HEK293 (cell line): ENCODE measurements at regions not wholly inside any gene's neighbourhood (a gene's known extent, or its start where the extent isn't known, plus 50 kb on each side); places are given as distances from the start of the nearest gene placed in this dataset.

ENCODE experiments used
- BCL11B ChIP-seq: fragments of 450-650 bp; formaldehyde crosslinking; IDR thresholded peaks from 2 replicates; pipeline ENCODE4 v1.5.1; 2016; ENCODE audit warnings: low read depth, missing biosample characterization, missing genetic modification characterization
- GLIS1 ChIP-seq: fragments of 450-650 bp; formaldehyde crosslinking; IDR thresholded peaks from 2 replicates; pipeline ENCODE4 v1.5.1; 2016; ENCODE audit warnings: missing biosample characterization, missing genetic modification characterization
- RBAK ChIP-seq: fragments of 450-650 bp; formaldehyde crosslinking; IDR thresholded peaks from 2 replicates; pipeline ENCODE4 v1.5.1; 2016; ENCODE audit warnings: missing biosample characterization, missing genetic modification characterization
- REPIN1 ChIP-seq: fragments of 450-650 bp; formaldehyde crosslinking; IDR thresholded peaks from 2 replicates; pipeline ENCODE4 v1.5.1; 2017; ENCODE audit warnings: missing biosample characterization, missing genetic modification characterization, low read depth
- TRIM28 ChIP-seq: IDR thresholded peaks from 2 replicates; pipeline ENCODE4 v1.6.1; 2011; ENCODE audit warnings: low read length, control low read depth, borderline replicate concordance
- ZBTB48 ChIP-seq: fragments of 450-650 bp; formaldehyde crosslinking; IDR thresholded peaks from 2 replicates; pipeline ENCODE4 v1.5.1; 2016; ENCODE audit warnings: missing biosample characterization, missing genetic modification characterization
- ZBTB7A ChIP-seq: fragments of 450-650 bp; formaldehyde crosslinking; IDR thresholded peaks from 2 replicates; pipeline ENCODE4 v1.5.1; 2016; ENCODE audit warnings: low read depth, missing biosample characterization, missing genetic modification characterization
- ZBTB8A ChIP-seq: fragments of 450-650 bp; formaldehyde crosslinking; IDR thresholded peaks from 2 replicates; pipeline ENCODE4 v1.5.1; 2016; ENCODE audit warnings: missing biosample characterization, missing genetic modification characterization
- ZFP41 ChIP-seq: fragments of 450-650 bp; formaldehyde crosslinking; IDR thresholded peaks from 2 replicates; pipeline ENCODE4 v1.5.1; 2016; ENCODE audit warnings: missing biosample characterization, missing genetic modification characterization, borderline replicate concordance
- ZNF121 ChIP-seq: fragments of 450-650 bp; formaldehyde crosslinking; IDR thresholded peaks from 2 replicates; pipeline ENCODE4 v1.5.1; 2016; ENCODE audit warnings: missing biosample characterization, missing genetic modification characterization
- ZNF138 ChIP-seq: fragments of 450-650 bp; formaldehyde crosslinking; IDR thresholded peaks from 2 replicates; pipeline ENCODE4 v1.5.1; 2016; ENCODE audit warnings: missing biosample characterization, missing genetic modification characterization, borderline replicate concordance
- ZNF157 ChIP-seq: fragments of 450-650 bp; formaldehyde crosslinking; IDR thresholded peaks from 2 replicates; pipeline ENCODE4 v1.5.1; 2016; ENCODE audit warnings: missing biosample characterization, missing genetic modification characterization
- ZNF211 ChIP-seq: fragments of 450-650 bp; formaldehyde crosslinking; IDR thresholded peaks from 2 replicates; pipeline ENCODE4 v1.5.1; 2016; ENCODE audit warnings: low read depth, missing biosample characterization, missing genetic modification characterization
- ZNF335 ChIP-seq: fragments of 450-650 bp; formaldehyde crosslinking; conservative IDR thresholded peaks from 2 replicates; pipeline ENCODE4 v1.5.1; 2016; ENCODE audit warnings: missing biosample characterization, missing genetic modification characterization
- ZNF501 ChIP-seq: fragments of 450-650 bp; formaldehyde crosslinking; IDR thresholded peaks from 2 replicates; pipeline ENCODE4 v1.5.1; 2016; ENCODE audit warnings: missing biosample characterization, missing genetic modification characterization
- ZNF555 ChIP-seq: fragments of 450-650 bp; formaldehyde crosslinking; conservative IDR thresholded peaks from 2 replicates; pipeline ENCODE4 v1.5.1; 2017; ENCODE audit warnings: missing biosample characterization, mild to moderate bottlenecking, missing genetic modification characterization, inconsistent platforms
- ZNF561 ChIP-seq: fragments of 450-650 bp; IDR thresholded peaks from 2 replicates; pipeline ENCODE4 v1.5.1; 2018; ENCODE audit warnings: missing biosample characterization, missing genetic modification characterization, borderline replicate concordance
- ZNF585B ChIP-seq: fragments of 450-650 bp; formaldehyde crosslinking; IDR thresholded peaks from 2 replicates; pipeline ENCODE4 v1.5.1; 2016; ENCODE audit warnings: missing biosample characterization, missing genetic modification characterization
- ZNF600 ChIP-seq: fragments of 450-650 bp; formaldehyde crosslinking; IDR thresholded peaks from 2 replicates; pipeline ENCODE4 v1.5.1; 2016; ENCODE audit warnings: missing biosample characterization, missing genetic modification characterization
- ZNF621 ChIP-seq: fragments of 450-650 bp; formaldehyde crosslinking; IDR thresholded peaks from 2 replicates; pipeline ENCODE4 v1.5.1; 2017; ENCODE audit warnings: missing biosample characterization, missing genetic modification characterization
- ZNF626 ChIP-seq: fragments of 450-650 bp; sonication (Bioruptor Pico); formaldehyde crosslinking; IDR thresholded peaks from 2 replicates; pipeline ENCODE4 v1.5.1; 2018; ENCODE audit warnings: missing biosample characterization, missing genetic modification characterization, inconsistent platforms
- TF ChIP-seq, protein P1 (sequence below): fragments of 450-650 bp; formaldehyde crosslinking; IDR thresholded peaks from 2 replicates; pipeline ENCODE4 v1.5.1; 2016; ENCODE audit warnings: missing biosample characterization, missing genetic modification characterization, borderline replicate concordance
- TF ChIP-seq, protein P2 (sequence below): fragments of 450-650 bp; formaldehyde crosslinking; IDR thresholded peaks from 2 replicates; pipeline ENCODE4; 2016; ENCODE audit warnings: missing biosample characterization, missing genetic modification characterization
- TF ChIP-seq, protein P3 (sequence below): fragments of 450-650 bp; formaldehyde crosslinking; IDR thresholded peaks from 2 replicates; pipeline ENCODE4 v1.5.1; 2016; ENCODE audit warnings: missing biosample characterization, missing genetic modification characterization
- TF ChIP-seq, protein P4 (sequence below): fragments of 450-650 bp; formaldehyde crosslinking; IDR thresholded peaks from 2 replicates; pipeline ENCODE4 v1.5.1; 2016; ENCODE audit warnings: missing biosample characterization, missing genetic modification characterization
- TF ChIP-seq, protein P5 (sequence below): IDR thresholded peaks from 2 replicates; pipeline ENCODE4 v1.6.1; 2011; ENCODE audit warnings: mild to moderate bottlenecking, low read depth, low read length, borderline replicate concordance
- TF ChIP-seq, protein P6 (sequence below): fragments of 450-650 bp; formaldehyde crosslinking; IDR thresholded peaks from 2 replicates; pipeline ENCODE4 v1.5.1; 2016; ENCODE audit warnings: missing biosample characterization, missing genetic modification characterization

DNA sequence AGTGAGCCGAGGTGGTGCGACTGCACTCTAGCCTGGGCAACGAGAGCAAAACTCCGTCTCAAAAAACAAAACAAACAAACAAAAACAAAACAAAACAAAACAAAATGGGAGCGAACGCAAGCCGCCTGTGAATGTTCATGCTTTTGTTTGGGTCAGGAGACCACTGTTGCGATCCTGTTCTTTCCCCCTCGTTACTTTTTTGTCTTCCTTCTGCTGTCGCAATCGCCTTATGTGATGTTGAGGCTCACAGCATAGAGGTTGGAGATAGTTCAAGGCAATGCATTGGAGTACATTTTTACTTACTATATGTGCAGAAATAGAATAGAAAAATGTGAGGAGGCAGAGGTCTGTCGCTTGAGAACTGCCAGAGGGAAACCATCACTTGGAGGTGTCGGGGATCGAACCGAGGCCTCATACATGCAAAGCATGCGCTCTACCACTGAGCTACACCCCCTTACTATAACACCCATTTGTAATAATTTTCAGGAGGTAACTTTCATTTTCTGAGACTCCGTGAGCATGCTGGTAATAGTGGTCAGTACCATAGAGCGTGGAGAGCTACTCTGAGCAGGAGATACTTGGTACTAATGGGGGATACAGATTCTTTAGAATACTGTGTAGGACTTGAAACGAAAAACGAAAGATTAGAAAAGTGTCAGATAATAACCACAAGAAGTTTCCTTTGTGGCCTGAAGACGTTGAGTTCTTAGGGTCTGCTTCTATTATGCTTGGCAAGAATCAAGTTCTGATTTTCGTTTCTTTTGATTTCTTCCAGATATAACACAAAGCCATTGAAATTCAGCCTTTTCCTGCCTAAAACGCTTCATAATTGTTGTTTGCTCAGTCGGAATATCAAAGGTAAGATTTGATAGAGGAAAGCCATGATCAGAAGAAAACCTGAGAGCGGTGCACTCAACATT is 121.1 kb downstream of the TRIM27 start (continued):
- TF ChIP-seq, protein P1, sequence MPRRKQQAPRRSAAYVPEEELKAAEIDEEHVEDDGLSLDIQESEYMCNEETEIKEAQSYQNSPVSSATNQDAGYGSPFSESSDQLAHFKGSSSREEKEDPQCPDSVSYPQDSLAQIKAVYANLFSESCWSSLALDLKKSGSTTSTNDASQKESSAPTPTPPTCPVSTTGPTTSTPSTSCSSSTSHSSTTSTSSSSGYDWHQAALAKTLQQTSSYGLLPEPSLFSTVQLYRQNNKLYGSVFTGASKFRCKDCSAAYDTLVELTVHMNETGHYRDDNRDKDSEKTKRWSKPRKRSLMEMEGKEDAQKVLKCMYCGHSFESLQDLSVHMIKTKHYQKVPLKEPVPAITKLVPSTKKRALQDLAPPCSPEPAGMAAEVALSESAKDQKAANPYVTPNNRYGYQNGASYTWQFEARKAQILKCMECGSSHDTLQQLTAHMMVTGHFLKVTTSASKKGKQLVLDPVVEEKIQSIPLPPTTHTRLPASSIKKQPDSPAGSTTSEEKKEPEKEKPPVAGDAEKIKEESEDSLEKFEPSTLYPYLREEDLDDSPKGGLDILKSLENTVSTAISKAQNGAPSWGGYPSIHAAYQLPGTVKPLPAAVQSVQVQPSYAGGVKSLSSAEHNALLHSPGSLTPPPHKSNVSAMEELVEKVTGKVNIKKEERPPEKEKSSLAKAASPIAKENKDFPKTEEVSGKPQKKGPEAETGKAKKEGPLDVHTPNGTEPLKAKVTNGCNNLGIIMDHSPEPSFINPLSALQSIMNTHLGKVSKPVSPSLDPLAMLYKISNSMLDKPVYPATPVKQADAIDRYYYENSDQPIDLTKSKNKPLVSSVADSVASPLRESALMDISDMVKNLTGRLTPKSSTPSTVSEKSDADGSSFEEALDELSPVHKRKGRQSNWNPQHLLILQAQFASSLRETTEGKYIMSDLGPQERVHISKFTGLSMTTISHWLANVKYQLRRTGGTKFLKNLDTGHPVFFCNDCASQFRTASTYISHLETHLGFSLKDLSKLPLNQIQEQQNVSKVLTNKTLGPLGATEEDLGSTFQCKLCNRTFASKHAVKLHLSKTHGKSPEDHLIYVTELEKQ (tag by site-specific recombination) = 0 out of 2 replicates have a peak, but pooled peaks have one; percentile 30
- TF ChIP-seq, protein P2, sequence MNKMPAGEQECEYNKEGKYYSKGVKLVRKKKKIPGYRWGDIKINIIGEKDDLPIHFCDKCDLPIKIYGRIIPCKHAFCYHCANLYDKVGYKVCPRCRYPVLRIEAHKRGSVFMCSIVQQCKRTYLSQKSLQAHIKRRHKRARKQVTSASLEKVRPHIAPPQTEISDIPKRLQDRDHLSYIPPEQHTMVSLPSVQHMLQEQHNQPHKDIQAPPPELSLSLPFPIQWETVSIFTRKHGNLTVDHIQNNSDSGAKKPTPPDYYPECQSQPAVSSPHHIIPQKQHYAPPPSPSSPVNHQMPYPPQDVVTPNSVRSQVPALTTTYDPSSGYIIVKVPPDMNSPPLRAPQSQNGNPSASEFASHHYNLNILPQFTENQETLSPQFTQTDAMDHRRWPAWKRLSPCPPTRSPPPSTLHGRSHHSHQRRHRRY = no peak
- TF ChIP-seq GLIS1 (no peak), TRIM28 (peak; percentile 46; the same call in 1 of the 2 replicates), ZBTB48 (tag by site-specific recombination) (peak; percentile 60), ZNF157 (tag by site-specific recombination) (no peak), ZNF121 (tag by site-specific recombination) (no peak), REPIN1 (tag by site-specific recombination) (no peak), BCL11B (no peak), ZNF561 (tag by site-specific recombination) (peak; percentile 68), ZBTB8A (tag by site-specific recombination) (peak; percentile 37), ZNF600 (tag by site-specific recombination) (no peak), ZNF585B (tag by site-specific recombination) (no peak), ZNF211 (tag by site-specific recombination) (no peak), ZNF555 (tag by site-specific recombination) (no peak), ZNF501 (tag by site-specific recombination) (peak; percentile 28; the same call in 1 of the 2 replicates), ZNF138 (tag by site-specific recombination) (no peak), ZNF621 (no peak), ZNF626 (tag by site-specific recombination) (no peak), RBAK (tag by site-specific recombination) (no peak), ZBTB7A (tag by site-specific recombination) (no peak), ZFP41 (no peak), ZNF335 (tag by site-specific recombination) (no peak)
- TF ChIP-seq, protein P3, sequence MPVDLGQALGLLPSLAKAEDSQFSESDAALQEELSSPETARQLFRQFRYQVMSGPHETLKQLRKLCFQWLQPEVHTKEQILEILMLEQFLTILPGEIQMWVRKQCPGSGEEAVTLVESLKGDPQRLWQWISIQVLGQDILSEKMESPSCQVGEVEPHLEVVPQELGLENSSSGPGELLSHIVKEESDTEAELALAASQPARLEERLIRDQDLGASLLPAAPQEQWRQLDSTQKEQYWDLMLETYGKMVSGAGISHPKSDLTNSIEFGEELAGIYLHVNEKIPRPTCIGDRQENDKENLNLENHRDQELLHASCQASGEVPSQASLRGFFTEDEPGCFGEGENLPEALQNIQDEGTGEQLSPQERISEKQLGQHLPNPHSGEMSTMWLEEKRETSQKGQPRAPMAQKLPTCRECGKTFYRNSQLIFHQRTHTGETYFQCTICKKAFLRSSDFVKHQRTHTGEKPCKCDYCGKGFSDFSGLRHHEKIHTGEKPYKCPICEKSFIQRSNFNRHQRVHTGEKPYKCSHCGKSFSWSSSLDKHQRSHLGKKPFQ (tag by site-specific recombination) = no peak
- TF ChIP-seq, protein P4, sequence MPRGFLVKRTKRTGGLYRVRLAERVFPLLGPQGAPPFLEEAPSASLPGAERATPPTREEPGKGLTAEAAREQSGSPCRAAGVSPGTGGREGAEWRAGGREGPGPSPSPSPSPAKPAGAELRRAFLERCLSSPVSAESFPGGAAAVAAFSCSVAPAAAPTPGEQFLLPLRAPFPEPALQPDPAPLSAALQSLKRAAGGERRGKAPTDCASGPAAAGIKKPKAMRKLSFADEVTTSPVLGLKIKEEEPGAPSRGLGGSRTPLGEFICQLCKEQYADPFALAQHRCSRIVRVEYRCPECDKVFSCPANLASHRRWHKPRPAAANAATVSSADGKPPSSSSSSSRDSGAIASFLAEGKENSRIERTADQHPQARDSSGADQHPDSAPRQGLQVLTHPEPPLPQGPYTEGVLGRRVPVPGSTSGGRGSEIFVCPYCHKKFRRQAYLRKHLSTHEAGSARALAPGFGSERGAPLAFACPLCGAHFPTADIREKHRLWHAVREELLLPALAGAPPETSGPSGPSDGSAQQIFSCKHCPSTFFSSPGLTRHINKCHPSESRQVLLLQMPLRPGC (tag by site-specific recombination) = no peak
- TF ChIP-seq, protein P5, sequence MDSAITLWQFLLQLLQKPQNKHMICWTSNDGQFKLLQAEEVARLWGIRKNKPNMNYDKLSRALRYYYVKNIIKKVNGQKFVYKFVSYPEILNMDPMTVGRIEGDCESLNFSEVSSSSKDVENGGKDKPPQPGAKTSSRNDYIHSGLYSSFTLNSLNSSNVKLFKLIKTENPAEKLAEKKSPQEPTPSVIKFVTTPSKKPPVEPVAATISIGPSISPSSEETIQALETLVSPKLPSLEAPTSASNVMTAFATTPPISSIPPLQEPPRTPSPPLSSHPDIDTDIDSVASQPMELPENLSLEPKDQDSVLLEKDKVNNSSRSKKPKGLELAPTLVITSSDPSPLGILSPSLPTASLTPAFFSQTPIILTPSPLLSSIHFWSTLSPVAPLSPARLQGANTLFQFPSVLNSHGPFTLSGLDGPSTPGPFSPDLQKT = no peak
- TF ChIP-seq, protein P6, sequence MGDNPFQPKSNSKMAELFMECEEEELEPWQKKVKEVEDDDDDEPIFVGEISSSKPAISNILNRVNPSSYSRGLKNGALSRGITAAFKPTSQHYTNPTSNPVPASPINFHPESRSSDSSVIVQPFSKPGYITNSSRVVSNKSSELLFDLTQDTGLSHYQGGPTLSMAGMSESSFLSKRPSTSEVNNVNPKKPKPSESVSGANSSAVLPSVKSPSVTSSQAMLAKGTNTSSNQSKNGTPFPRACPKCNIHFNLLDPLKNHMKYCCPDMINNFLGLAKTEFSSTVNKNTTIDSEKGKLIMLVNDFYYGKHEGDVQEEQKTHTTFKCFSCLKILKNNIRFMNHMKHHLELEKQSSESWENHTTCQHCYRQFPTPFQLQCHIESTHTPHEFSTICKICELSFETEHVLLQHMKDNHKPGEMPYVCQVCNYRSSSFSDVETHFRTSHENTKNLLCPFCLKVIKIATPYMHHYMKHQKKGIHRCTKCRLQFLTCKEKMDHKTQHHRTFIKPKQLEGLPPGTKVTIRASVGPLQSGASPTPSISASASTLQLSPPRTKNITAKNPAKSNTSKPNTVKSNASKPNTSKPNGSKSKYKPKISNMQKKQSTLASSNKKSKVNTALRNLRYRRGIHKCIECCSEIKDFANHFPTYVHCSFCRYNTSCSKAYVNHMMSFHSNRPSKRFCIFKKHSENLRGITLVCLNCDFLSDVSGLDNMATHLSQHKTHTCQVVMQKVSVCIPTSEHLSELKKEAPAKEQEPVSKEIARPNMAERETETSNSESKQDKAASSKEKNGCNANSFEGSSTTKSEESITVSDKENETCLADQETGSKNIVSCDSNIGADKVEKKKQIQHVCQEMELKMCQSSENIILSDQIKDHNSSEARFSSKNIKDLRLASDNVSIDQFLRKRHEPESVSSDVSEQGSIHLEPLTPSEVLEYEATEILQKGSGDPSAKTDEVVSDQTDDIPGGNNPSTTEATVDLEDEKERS (tag by site-specific recombination) = no peak
